ENCODE measurements at regions not wholly inside any gene's neighbourhood (a gene's known extent, or its start where the extent isn't known, plus 50 kb on each side); places are given as distances from the start of the nearest gene placed in this dataset.

DNA sequence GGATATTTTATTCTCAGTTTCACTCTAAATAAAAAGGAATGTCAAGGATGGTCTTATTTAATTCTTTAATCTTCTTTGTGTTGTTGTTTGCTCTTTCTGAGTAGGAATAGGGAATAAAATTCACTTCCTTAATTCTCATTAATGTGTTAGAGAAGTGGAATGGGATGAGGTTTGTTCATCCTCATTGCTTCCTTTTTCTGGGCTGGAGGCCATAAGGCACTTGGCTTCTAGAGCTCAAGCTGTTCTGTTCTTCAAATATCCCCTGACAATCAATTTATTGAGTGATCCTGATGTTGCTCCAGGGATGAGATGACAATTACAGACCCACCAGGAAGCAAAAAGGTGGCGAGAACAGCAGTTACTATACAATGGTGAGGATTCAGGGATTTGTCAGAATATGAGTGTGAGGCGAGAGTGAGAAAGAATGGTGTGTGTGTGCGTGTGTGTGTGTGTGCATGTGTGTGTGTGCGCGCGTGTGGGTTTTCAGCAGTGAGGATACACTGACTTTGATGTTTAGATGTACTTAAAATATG lies 557.6 kb upstream of the FANCL start:
- TF ChIP-seq YY1 (IDR thresholded peaks at IDR 0.05; ENCODE audit: insufficient read depth, insufficient read length), result no peak
- TF ChIP-seq ZNF274 (IDR thresholded peaks at IDR 0.05; ENCODE audit: low read depth, low read length), result no peak
- no peak for TF ChIP-seq SUZ12 (IDR thresholded peaks at IDR 0.05; ENCODE audit: extremely low read depth, insufficient read depth, insufficient read length)
